NB4 (cell line): ENCODE measurements at regions not wholly inside any gene's neighbourhood (a gene's known extent, or its start where the extent isn't known, plus 50 kb on each side); places are given as distances from the start of the nearest gene placed in this dataset.

ENCODE experiments used
- DNase-seq: peaks from one replicate; pipeline ENCODE4 v3.0.0; 2010; ENCODE audit warnings: low read depth
- H3K4me3 ChIP-seq: one replicate; pipeline ENCODE4 v1.5.1; 2011; ENCODE audit warnings: mild to moderate bottlenecking, low read depth, low read length, moderate library complexity
- MYC ChIP-seq: IDR thresholded peaks from 2 replicates; pipeline ENCODE4 v1.6.1; 2011; ENCODE audit warnings: low read depth, low read length
- POLR2A ChIP-seq: IDR thresholded peaks from 2 replicates; pipeline ENCODE4 v1.6.1; 2011; ENCODE audit warnings: mild to moderate bottlenecking; ENCODE audit not compliant: insufficient read length; ENCODE audit errors: extremely low read depth
- TF ChIP-seq, protein P1 (sequence below): IDR thresholded peaks from 2 replicates; pipeline ENCODE4 v1.6.1; 2011; ENCODE audit warnings: low read depth, low read length
- TF ChIP-seq, protein P2 (sequence below): IDR thresholded peaks from one replicate; pipeline ENCODE4 v1.5.1; 2012; ENCODE audit warnings: low read depth, low read length

DNA sequence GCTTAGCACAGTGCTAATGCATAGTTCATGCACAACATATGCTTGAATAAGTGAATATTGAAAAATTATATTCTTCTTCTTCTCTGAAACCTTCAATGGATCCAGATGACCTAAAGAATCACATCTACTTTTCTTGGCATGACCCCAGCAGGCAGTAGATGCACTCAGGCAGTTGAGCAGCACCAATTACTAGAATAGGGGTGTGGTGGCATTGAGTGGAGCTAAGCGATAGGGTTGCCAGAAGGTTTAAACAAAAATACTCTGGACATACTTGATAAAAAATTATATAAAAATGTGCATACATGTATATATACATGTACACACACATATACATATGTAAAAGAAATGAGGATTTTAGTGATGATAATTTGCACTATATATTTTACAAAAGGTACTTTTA is 81.8 kb downstream of the NFKBIZ start:
- no peak for DNase-seq
- no peak for TF ChIP-seq MYC
- TF ChIP-seq, protein P1, sequence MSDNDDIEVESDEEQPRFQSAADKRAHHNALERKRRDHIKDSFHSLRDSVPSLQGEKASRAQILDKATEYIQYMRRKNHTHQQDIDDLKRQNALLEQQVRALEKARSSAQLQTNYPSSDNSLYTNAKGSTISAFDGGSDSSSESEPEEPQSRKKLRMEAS: no peak
- TF ChIP-seq, protein P2, sequence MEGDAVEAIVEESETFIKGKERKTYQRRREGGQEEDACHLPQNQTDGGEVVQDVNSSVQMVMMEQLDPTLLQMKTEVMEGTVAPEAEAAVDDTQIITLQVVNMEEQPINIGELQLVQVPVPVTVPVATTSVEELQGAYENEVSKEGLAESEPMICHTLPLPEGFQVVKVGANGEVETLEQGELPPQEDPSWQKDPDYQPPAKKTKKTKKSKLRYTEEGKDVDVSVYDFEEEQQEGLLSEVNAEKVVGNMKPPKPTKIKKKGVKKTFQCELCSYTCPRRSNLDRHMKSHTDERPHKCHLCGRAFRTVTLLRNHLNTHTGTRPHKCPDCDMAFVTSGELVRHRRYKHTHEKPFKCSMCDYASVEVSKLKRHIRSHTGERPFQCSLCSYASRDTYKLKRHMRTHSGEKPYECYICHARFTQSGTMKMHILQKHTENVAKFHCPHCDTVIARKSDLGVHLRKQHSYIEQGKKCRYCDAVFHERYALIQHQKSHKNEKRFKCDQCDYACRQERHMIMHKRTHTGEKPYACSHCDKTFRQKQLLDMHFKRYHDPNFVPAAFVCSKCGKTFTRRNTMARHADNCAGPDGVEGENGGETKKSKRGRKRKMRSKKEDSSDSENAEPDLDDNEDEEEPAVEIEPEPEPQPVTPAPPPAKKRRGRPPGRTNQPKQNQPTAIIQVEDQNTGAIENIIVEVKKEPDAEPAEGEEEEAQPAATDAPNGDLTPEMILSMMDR: no peak
- TF ChIP-seq POLR2A: no peak
- H3K4me3 ChIP-seq: no peak overlapping the region

DNA sequence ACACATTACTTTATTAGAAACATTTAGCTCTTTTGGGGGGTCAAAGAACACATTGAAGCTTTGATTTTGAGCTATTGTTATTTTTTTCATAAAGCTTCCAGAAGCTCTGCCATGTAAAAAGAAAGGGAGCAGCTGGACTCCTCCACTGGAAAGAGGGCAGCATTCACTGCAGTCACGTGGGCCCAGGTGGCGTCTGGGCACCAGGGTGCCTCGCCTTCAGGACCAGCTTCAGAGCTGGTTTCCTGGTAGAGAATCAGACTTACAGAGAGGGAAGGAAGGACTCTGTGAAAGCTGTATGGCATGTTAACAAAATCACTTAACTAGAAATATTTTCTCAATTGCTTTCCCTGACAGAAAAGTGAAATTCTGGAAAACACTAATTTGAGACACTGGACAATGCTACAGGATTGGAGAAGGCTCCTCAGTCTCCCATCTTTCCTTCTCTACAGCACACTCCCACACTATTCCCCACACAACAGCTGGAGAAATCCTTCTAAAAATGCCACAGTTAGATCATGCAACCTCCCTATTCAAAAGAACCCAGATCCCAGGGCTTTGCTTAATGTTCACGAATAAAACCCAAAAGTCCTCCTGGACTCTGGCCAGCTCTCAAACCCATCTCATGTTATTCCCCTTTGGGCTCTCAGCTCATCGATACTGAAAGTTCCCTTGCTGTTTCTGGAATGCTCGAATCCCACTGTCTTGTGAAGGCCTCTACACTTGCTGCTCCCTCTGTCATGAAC is 83.2 kb downstream of the NFKBIZ start:
- no peak for DNase-seq
- no peak overlapping the region for H3K4me3 ChIP-seq
- TF ChIP-seq, protein P1: no peak
- no peak for TF ChIP-seq POLR2A
- no peak for TF ChIP-seq MYC

DNA sequence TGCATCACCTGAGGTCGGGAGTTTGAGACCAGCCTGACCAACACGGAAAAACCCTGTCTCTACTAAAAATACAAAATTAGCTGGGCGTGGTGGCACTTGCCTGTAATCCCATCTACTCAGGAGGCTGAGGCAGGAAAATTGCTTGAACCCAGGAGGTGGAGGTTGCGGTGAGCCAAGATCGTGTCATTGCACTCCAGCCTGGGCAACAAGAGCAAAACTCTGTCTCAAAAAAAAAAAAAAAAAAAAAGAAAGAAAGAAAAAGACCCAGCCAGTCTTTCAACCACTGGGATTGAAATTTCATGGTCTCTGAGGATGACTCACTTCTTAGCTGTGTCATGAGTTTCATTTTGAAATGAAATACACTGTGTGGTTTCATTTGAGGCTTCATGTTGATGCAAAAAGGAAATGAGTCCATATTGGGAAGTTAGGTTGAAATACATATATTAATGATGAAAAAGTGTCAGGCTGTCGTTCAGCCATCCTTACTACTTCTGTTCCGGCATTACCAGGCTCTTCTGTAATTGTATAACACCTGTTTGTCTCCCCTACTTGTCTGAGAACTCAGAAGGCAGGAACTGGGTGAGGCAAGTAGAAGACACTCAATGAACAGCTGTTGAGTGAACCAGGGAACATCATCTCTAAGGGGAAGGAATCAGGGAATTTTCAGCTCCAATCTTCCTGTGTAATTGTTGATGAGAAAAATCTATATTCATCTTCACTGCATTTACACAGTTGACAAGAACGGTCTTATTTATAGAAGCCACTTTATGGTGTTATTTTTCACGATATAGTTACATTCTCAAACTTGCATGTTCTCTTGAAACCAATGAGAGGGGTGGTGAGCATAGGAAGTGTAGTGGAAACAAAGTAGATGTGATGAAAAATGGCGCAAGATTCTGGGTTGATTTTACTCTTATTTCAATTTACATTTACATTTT is 87.4 kb downstream of the NFKBIZ start:
- peak; percentile 90 for DNase-seq
- no peak overlapping the region for H3K4me3 ChIP-seq
- no peak for TF ChIP-seq MYC
- TF ChIP-seq, protein P1: no peak
- TF ChIP-seq, protein P2: no peak
- TF ChIP-seq POLR2A: no peak

DNA sequence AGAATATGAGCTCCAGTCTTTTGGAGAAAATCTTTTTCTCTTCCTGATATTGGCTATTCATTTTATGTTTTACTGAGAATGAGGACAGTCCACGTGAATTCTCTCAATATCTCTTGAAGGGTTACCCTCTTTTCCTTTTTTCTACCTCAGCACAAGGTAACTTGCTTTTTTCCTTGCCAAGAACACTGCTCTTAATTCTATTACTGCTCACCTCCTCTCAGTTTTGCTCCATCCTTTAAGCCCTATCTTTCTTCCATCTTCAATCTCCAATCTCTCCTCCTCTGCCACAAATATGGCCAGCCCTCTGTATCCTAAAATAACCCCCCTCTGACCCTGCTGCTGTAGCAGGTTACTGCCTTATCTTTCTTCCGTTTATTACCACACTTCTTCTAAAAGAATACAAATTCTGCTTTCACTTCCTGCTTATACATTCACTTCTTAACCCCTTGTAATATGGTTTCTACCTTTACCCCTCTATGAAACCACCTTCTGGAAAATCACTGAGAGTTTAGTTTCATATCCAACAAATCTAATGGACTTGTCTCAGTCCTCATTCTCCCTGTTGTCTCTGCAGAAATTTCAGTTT is 89.0 kb downstream of the NFKBIZ start:
- no peak overlapping the region for H3K4me3 ChIP-seq
- DNase-seq: peak; percentile 73
- TF ChIP-seq, protein P1: no peak
- TF ChIP-seq POLR2A: no peak
- TF ChIP-seq, protein P2: no peak
- no peak for TF ChIP-seq MYC

DNA sequence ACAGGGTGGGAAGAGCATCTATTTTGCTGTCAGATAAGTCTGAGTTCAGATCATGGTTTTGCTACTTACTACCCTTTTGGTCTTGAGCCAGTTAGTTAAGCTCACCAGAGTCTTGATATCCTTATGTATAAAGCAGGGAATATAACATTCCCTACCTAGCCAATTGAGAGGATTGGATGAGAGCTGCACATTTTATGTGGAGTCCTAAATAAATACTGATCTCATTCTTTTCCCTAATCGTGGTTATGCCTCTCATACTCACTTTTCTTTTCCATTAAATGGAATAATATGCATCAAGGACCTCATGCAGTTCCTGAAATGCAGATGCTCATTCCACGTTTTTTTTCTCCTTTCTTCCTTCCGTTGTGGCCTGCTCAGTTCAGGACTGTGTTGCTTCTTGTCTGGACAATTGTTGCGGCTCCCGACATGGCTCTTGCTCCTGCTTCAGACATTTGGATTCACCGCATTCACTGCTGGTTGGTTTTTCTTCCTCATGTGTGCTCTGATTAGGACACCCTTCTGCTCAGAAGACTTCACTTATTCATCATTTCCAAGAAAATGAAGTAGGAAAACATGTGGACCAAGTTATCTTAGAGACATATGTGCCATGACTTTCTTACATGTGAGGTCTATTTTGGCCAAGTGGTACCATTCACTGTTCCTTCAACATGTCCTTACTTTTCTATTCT is 90.2 kb downstream of the NFKBIZ start:
- TF ChIP-seq MYC: no peak
- no peak for TF ChIP-seq POLR2A
- TF ChIP-seq, protein P2: no peak
- TF ChIP-seq, protein P1: no peak
- H3K4me3 ChIP-seq: no peak overlapping the region
- DNase-seq: no peak
